Urinary bladder (tissue), 3 donors: ENCODE measurements at regions not wholly inside any gene's neighbourhood (a gene's known extent, or its start where the extent isn't known, plus 50 kb on each side); places are given as distances from the start of the nearest gene placed in this dataset.

Experiments used
- DNase-seq: peaks from one replicate; pipeline ENCODE4 v3.0.0-alpha.2; 2015; ENCODE audit errors: extremely low spot score
- H3K27ac ChIP-seq: one replicate; pipeline ENCODE4 v1.5.1; 2013; ENCODE audit warnings: low read depth, mild to moderate bottlenecking, moderate library complexity
- H3K36me3 ChIP-seq: one replicate; pipeline ENCODE4 v1.6.1; 2013; ENCODE audit warnings: mild to moderate bottlenecking, moderate library complexity; ENCODE audit not compliant: insufficient read depth
- H3K4me1 ChIP-seq: one replicate; pipeline ENCODE4 v1.6.1; 2013; ENCODE audit warnings: mild to moderate bottlenecking, moderate library complexity; ENCODE audit not compliant: insufficient read depth
- H3K4me3 ChIP-seq: one replicate; pipeline ENCODE4 v1.5.1; 2013; ENCODE audit warnings: low read depth, low read length
- WGBS: extraction: QIAGEN DNeasy Blood & Tissue Kit; methylation state at CpG from one replicate; pipeline ENCODE4 v1.1.7; 2013; 5-methylcytosine and 5-hydroxymethylcytosine counted together
- donor health status: healthy with polysubstance abuse.
- donor health status: healthy.

- H3K36me3 ChIP-seq, result no peaks in the 10 kb centered on the region
- H3K4me1 ChIP-seq, result no peaks in the 10 kb centered on the region
- no peak for DNase-seq
- 87% methylated on average over 4 of the region's 4 CpGs for WGBS
- no peak overlapping the region for H3K4me3 ChIP-seq
- H3K27ac ChIP-seq, result no peak overlapping the region
Observed at GRCh38 chr20:57909763-57910331, 200.0 kb upstream of the PMEPA1 start.

GRCh38 chr20:57908704-57909630, 199.2 kb upstream of the PMEPA1 start:
- Histone ChIP-seq H3K4me3 (no peak overlapping the region), H3K36me3 (no peaks in the 10 kb centered on the region), H3K27ac (no peak overlapping the region), H3K4me1 (no peaks in the 10 kb centered on the region)
- DNase-seq, result no peak
- 81% methylated on average over 14 of the region's 14 CpGs for WGBS

GRCh38 chr20:57908226-57908625, 198.4 kb upstream of the PMEPA1 start:
- no peaks in the 10 kb centered on the region for H3K4me1 ChIP-seq
- H3K36me3 ChIP-seq, result no peaks in the 10 kb centered on the region
- DNase-seq, result no peak
- H3K27ac ChIP-seq, result no peak overlapping the region
- H3K4me3 ChIP-seq, result no peak overlapping the region
- WGBS, result 98% methylated on average over 9 of the region's 9 CpGs

GRCh38 chr20:57907131-57908000, 197.6 kb upstream of the PMEPA1 start:
- Histone ChIP-seq H3K36me3 (no peaks in the 10 kb centered on the region), H3K27ac (no peak overlapping the region), H3K4me3 (no peak overlapping the region), H3K4me1 (no peaks in the 10 kb centered on the region)
- WGBS, result 63% methylated on average over 20 of the region's 20 CpGs
- no peak for DNase-seq

GRCh38 chr20:57905448-57905847, 195.6 kb upstream of the PMEPA1 start:
- no peaks in the 10 kb centered on the region for H3K36me3 ChIP-seq
- no peak overlapping the region for H3K4me3 ChIP-seq
- 78% methylated on average over 5 of the region's 5 CpGs for WGBS
- DNase-seq, result no peak
- no peaks in the 10 kb centered on the region for H3K4me1 ChIP-seq
- H3K27ac ChIP-seq, result no peak overlapping the region

- no peaks in the 10 kb centered on the region for H3K36me3 ChIP-seq
- H3K27ac ChIP-seq, result no peak overlapping the region
- 79% methylated on average over 10 of the region's 10 CpGs for WGBS
- no peaks in the 10 kb centered on the region for H3K4me1 ChIP-seq
- no peak for DNase-seq
- H3K4me3 ChIP-seq, result no peak overlapping the region
Observed at GRCh38 chr20:57904314-57905105, 194.7 kb upstream of the PMEPA1 start.

GRCh38 chr20:57902473-57902872, 192.7 kb upstream of the PMEPA1 start:
- Histone ChIP-seq H3K4me1 (no peaks in the 10 kb centered on the region), H3K4me3 (no peak overlapping the region), H3K27ac (no peak overlapping the region), H3K36me3 (no peaks in the 10 kb centered on the region)
- no peak for DNase-seq
- WGBS, result 89% methylated on average over 1 of the region's 1 CpG

DNA sequence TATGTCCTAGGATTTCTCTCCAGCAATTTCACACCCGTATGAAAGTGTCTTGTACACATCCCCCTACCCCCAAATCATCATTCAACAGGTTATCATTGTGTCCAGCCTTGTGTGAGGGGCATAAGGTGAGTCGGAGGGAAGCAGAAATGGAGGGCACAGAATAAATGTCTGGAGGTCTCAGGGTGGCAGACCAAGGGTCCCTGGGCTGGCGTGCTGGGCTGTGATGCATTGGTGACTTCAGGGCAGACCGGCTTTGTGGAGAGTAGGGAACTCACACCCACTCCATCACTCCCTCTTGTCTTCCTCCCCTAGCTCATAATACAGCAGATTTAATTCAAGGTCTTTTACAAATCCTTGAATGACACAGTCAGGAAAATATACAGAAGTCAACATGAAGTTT, 191.7 kb upstream of the PMEPA1 start:
- 91% methylated on average over 4 of the region's 4 CpGs for WGBS
- Histone ChIP-seq H3K4me1 (no peaks in the 10 kb centered on the region), H3K36me3 (no peaks in the 10 kb centered on the region), H3K4me3 (no peak overlapping the region), H3K27ac (no peak overlapping the region)
- no peak for DNase-seq

DNA sequence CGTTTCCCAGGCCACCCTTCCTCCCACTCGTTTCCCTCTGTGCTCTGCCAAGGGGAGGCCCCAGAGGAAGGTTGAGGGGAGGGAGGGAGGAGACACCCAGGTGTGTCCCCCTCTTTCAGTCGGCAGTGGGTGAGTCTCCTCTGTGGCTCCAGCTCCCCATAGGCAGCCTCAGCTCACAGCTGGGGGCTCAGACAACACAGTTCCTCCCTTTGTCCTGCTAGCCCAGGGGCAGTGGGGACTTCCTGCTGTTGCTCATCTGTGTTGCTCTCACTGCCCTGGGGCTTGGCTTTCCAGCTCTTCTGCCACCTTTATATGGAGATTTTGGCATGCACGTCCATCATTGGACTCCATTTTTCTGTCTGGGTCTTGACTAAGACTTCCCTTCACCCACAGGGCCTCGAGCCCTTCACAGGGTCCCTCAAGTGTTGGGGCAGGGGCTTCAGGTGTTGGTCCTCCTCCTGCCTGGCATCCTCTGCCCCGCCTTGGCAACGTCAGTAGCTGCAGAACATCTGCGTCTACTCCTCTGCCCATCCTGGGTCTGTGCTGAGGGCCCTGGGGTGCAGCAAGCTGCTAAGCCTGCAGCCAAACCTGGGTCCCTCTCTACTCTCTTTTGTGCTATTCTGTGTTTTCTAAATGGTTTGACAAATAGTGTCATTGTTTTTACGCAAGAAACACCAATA, 190.6 kb upstream of the PMEPA1 start:
- Histone ChIP-seq H3K36me3 (no peaks in the 10 kb centered on the region), H3K4me3 (no peak overlapping the region), H3K4me1 (no peaks in the 10 kb centered on the region), H3K27ac (no peak overlapping the region)
- DNase-seq, result no peak
- WGBS, result 75% methylated on average over 9 of the region's 9 CpGs

DNA sequence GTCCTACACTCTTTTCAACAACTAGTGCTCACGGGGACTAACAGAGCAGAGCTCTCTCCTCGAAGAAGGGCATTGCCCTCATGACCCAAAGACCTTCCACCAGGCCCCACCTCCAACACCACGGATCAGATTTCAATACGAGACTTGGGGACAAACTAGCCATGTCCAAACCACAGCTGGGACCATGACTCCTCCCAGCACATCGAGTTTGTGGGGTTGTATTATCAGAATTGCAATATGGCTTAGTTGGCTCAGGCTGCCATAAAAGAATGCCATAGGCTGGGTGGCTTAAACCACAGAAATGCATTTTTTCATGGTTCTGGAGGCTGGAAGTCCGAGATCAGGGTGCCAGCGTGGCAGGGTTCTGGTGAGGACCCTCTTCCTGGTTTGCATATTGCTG, 189.7 kb upstream of the PMEPA1 start:
- H3K36me3 ChIP-seq, result no peaks in the 10 kb centered on the region
- H3K27ac ChIP-seq, result no peak overlapping the region
- WGBS, result 74% methylated on average over 7 of the region's 7 CpGs
- no peak overlapping the region for H3K4me3 ChIP-seq
- no peaks in the 10 kb centered on the region for H3K4me1 ChIP-seq
- DNase-seq, result no peak

DNA sequence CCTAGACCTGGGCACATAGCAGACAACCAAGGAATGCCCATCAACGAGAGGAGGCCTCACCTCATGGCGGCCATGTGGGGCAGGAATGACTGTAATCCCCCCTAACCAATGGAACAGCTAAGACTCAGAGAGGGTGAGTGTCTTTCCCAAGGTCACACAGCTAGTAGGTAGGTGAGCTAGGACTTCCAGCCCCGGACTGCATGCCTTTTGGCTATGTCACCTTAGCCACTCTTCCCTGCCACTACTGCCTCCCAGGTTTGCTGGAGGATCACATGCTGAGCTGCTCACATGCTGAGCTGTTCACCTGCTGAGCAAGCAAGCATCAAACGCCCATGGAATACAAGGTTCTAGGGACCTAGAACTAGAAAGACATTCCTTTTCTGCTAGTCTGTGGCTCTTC, 188.5 kb upstream of the PMEPA1 start:
- DNase-seq, result no peak
- WGBS, result 91% methylated on average over 4 of the region's 4 CpGs

GRCh38 chr20:57897891-57898290, 188.1 kb upstream of the PMEPA1 start:
- no peaks in the 10 kb centered on the region for H3K4me1 ChIP-seq
- no peaks in the 10 kb centered on the region for H3K36me3 ChIP-seq
- H3K27ac ChIP-seq, result no peak overlapping the region
- no peak for DNase-seq
- no peak overlapping the region for H3K4me3 ChIP-seq
- WGBS, result 82% methylated on average over 4 of the region's 4 CpGs

More for the DNA sequence above, 188.5 kb upstream of the PMEPA1 start:
- Histone ChIP-seq H3K4me3 (no peak overlapping the region), H3K27ac (no peak overlapping the region), H3K4me1 (no peaks in the 10 kb centered on the region), H3K36me3 (no peaks in the 10 kb centered on the region)
